HepG2 (cell line): ENCODE measurements at regions not wholly inside any gene's neighbourhood (a gene's known extent, or its start where the extent isn't known, plus 50 kb on each side); places are given as distances from the start of the nearest gene placed in this dataset.

ENCODE experiments used
- CREB3 ChIP-seq: sonication (generic); formaldehyde crosslinking; IDR thresholded peaks from 2 replicates; pipeline ENCODE4 v1.5.0; 2020; ENCODE audit warnings: missing genetic modification reagents
- TERF1 ChIP-seq: sonication (generic); formaldehyde crosslinking; IDR thresholded peaks from 2 replicates; pipeline ENCODE4 v1.8.0; 2022; ENCODE audit warnings: mild to moderate bottlenecking, missing genetic modification reagents, moderate library complexity
- TRIM22 ChIP-seq: fragments of 450-650 bp; IDR thresholded peaks from 2 replicates; pipeline ENCODE4 v1.6.1; 2017
- ZBTB39 ChIP-seq: sonication (generic); formaldehyde crosslinking; IDR thresholded peaks from 2 replicates; pipeline ENCODE4 v1.5.0; 2020; ENCODE audit warnings: missing genetic modification reagents
- ZBTB44 ChIP-seq: sonication (generic); formaldehyde crosslinking; IDR thresholded peaks from 2 replicates; pipeline ENCODE4 v1.4.0; 2020; ENCODE audit warnings: missing genetic modification reagents
- ZNF343 ChIP-seq: sonication (generic); formaldehyde crosslinking; IDR thresholded peaks from 2 replicates; pipeline ENCODE4 v1.4.0; 2020; ENCODE audit warnings: mild to moderate bottlenecking, missing genetic modification reagents
- ZNF781 ChIP-seq: sonication (generic); formaldehyde crosslinking; IDR thresholded peaks from 2 replicates; pipeline ENCODE4 v1.5.1; 2020; ENCODE audit warnings: borderline replicate concordance, mild to moderate bottlenecking, missing genetic modification reagents; ENCODE audit errors: not compliant biosample characterization
- ZNF850 ChIP-seq: sonication (generic); formaldehyde crosslinking; conservative IDR thresholded peaks from 2 replicates; pipeline ENCODE4 v1.9.0; 2021; ENCODE audit warnings: mild to moderate bottlenecking, missing genetic modification reagents

- no peak for TF ChIP-seq TRIM22
- TF ChIP-seq ZNF343 (CRISPR knock-in tag) = no peak
- no peak for TF ChIP-seq CREB3
- TF ChIP-seq ZBTB44 (CRISPR knock-in tag) = no peak
- TF ChIP-seq ZNF781 (CRISPR knock-in tag) = no peak
- no peak for TF ChIP-seq ZNF850
- no peak for TF ChIP-seq TERF1
- no peak for TF ChIP-seq ZBTB39
These were observed 907.8 kb downstream of the STPG2 start (continued) for GRCh38 chr4:97235521-97235920.
